ENCODE measurements at regions not wholly inside any gene's neighbourhood (a gene's known extent, or its start where the extent isn't known, plus 50 kb on each side); places are given as distances from the start of the nearest gene placed in this dataset.

DNA sequence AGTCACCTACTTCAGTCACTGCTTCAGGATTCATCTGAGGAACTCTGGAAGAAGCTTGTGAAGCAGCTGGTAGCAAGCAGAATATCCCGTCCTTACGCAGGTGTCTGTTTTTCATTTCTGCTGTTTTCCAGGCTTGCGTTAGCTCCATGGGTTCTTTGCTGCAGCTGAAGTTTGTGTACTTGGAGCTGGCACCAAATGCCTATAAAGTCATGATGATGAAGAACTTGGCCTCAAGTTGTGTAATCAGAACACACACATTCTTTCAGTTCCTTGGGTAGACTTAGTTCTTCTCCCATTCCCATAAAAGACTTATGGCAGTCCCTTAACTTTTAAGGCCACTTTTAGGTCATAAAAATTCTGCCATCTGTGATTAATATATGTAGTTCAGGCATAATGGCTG lies 116.7 kb downstream of the LRRC70 start:
- Histone ChIP-seq H3K9me3 (ENCODE audit: low read depth) (no peaks in the 10 kb centered on the region), H3K4me3 (no peak overlapping the region), H3F3A (ENCODE audit: low read depth) (no peaks in the 10 kb centered on the region), H3K27me3 (no peaks in the 10 kb centered on the region), H3K9ac (no peak overlapping the region), H4K20me1 (ENCODE audit: low read depth) (no peaks in the 10 kb centered on the region), H3K4me2 (no peak overlapping the region), H3K79me2 (ENCODE audit: low read depth) (no peaks in the 10 kb centered on the region), H3K27ac (no peak overlapping the region), H3K4me1 (peaks cover 2% of the 10 kb centered on the region), H2AFZ (replicated peaks) (no peak overlapping the region), H3K36me3 (no peaks in the 10 kb centered on the region)
- TF ChIP-seq, protein P1, sequence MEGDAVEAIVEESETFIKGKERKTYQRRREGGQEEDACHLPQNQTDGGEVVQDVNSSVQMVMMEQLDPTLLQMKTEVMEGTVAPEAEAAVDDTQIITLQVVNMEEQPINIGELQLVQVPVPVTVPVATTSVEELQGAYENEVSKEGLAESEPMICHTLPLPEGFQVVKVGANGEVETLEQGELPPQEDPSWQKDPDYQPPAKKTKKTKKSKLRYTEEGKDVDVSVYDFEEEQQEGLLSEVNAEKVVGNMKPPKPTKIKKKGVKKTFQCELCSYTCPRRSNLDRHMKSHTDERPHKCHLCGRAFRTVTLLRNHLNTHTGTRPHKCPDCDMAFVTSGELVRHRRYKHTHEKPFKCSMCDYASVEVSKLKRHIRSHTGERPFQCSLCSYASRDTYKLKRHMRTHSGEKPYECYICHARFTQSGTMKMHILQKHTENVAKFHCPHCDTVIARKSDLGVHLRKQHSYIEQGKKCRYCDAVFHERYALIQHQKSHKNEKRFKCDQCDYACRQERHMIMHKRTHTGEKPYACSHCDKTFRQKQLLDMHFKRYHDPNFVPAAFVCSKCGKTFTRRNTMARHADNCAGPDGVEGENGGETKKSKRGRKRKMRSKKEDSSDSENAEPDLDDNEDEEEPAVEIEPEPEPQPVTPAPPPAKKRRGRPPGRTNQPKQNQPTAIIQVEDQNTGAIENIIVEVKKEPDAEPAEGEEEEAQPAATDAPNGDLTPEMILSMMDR (IDR thresholded peaks at IDR 0.05) = no peak
- TF ChIP-seq EZH2phosphoT487 (IDR thresholded peaks at IDR 0.05) (no peak), EZH2 (IDR thresholded peaks at IDR 0.05) (no peak)
- Mint-ChIP-seq H3K36me3 (no peaks in the 10 kb centered on the region), H3K27me3 (ENCODE audit: insufficient read depth, low read depth) (peaks cover 3% of the 10 kb centered on the region), H3K27ac (no peak overlapping the region), H3K4me1 (no peaks in the 10 kb centered on the region), H3K4me3 (no peak overlapping the region), H3K9me3 (no peaks in the 10 kb centered on the region)
- DNase-seq (ENCODE audit: low spot score) = no peak

DNA sequence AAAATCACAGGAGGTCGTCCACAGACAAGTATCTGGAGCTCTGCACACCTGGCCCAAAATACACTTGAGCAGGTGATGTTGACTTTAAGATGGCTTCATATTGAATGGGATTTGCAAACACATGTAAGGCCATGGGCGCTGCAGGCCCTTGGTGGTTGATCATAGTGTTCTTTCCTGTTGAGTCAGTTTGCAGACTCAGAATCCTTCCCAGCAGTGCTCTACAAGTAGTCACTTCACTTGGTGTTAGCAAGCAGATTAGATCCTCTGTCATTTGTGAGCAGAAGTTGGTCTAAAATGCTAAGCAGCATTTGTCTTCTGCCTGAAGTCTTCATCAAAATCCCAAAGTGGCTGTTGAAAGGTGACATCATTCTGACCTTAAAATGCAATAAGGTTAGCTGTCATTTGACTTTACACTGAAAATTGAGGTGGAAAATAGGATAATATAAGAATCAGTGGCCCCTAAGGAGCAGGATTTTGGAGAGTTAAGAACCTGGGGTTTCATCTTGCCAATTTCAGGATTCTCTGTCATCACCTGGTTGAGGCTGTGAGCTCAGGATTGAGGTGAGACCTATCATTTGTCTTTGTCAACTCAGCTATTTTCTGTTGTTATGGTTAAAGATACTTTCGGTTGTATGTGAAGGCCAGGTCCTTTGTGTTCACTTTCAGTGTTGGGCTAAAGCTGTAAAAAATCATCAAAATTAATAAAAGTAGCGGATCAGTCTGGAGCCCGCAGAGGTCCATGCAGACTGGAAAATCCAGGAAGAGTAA lies 114.5 kb downstream of the LRRC70 start:
- DNase-seq (ENCODE audit: low spot score) = no peak
- Histone ChIP-seq H3K4me1 (peaks cover 3% of the 10 kb centered on the region), H3K9ac (no peak overlapping the region), H3K27me3 (no peaks in the 10 kb centered on the region), H3K4me3 (no peak overlapping the region), H3K36me3 (no peaks in the 10 kb centered on the region), H3K4me2 (no peak overlapping the region), H3F3A (ENCODE audit: low read depth) (no peaks in the 10 kb centered on the region), H3K9me3 (ENCODE audit: low read depth) (no peaks in the 10 kb centered on the region), H4K20me1 (ENCODE audit: low read depth) (no peaks in the 10 kb centered on the region), H2AFZ (replicated peaks) (no peak overlapping the region), H3K27ac (no peak overlapping the region), H3K79me2 (ENCODE audit: low read depth) (no peaks in the 10 kb centered on the region)
- no peaks in the 10 kb centered on the region for H3K9me3 Mint-ChIP-seq
- no peak overlapping the region for H3K27ac Mint-ChIP-seq
- H3K4me1 Mint-ChIP-seq = peaks cover 3% of the 10 kb centered on the region
- H3K27me3 Mint-ChIP-seq (ENCODE audit: insufficient read depth, low read depth) = peaks cover 4% of the 10 kb centered on the region
- no peak overlapping the region for H3K4me3 Mint-ChIP-seq
- no peaks in the 10 kb centered on the region for H3K36me3 Mint-ChIP-seq
- TF ChIP-seq EZH2 (IDR thresholded peaks at IDR 0.05) (no peak), EZH2phosphoT487 (IDR thresholded peaks at IDR 0.05) (no peak)
- TF ChIP-seq, protein P1 (IDR thresholded peaks at IDR 0.05) = no peak

DNA sequence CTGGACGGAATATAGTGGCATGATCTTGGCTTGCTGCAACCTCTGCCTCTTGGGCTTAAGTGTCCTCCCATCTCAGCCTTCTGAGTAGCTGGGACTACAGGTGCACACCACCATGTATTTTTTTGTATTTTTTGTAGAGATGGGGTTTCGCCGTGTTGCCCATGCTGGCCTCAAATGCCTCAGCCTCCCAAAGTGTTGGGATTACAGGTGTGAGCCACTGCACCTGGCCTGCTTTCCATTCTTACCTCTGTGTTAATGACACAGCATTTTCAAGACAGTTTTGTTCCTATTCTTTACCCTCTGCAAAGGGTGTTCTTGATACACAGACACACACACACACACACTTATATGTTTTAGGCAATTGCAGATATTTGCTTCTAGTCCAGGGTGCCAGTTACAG lies 113.3 kb downstream of the LRRC70 start:
- Mint-ChIP-seq H3K4me3 (no peak overlapping the region), H3K27me3 (ENCODE audit: insufficient read depth, low read depth) (peaks cover 4% of the 10 kb centered on the region), H3K27ac (no peak overlapping the region), H3K4me1 (peaks cover 3% of the 10 kb centered on the region), H3K9me3 (no peaks in the 10 kb centered on the region), H3K36me3 (no peaks in the 10 kb centered on the region)
- Histone ChIP-seq H3K79me2 (ENCODE audit: low read depth) (no peaks in the 10 kb centered on the region), H3F3A (ENCODE audit: low read depth) (no peaks in the 10 kb centered on the region), H3K4me1 (peaks cover 3% of the 10 kb centered on the region), H3K4me2 (no peak overlapping the region), H3K27ac (no peak overlapping the region), H4K20me1 (ENCODE audit: low read depth) (no peaks in the 10 kb centered on the region), H3K9me3 (ENCODE audit: low read depth) (no peaks in the 10 kb centered on the region), H3K27me3 (no peaks in the 10 kb centered on the region), H3K4me3 (no peak overlapping the region), H3K36me3 (no peaks in the 10 kb centered on the region), H3K9ac (no peak overlapping the region), H2AFZ (replicated peaks) (no peak overlapping the region)
- DNase-seq (ENCODE audit: low spot score) = no peak
- TF ChIP-seq EZH2phosphoT487 (IDR thresholded peaks at IDR 0.05) (no peak), EZH2 (IDR thresholded peaks at IDR 0.05) (no peak)
- TF ChIP-seq, protein P1 (IDR thresholded peaks at IDR 0.05) = no peak
